ENCODE measurements at regions not wholly inside any gene's neighbourhood (a gene's known extent, or its start where the extent isn't known, plus 50 kb on each side); places are given as distances from the start of the nearest gene placed in this dataset.

- TF ChIP-seq, protein P1, sequence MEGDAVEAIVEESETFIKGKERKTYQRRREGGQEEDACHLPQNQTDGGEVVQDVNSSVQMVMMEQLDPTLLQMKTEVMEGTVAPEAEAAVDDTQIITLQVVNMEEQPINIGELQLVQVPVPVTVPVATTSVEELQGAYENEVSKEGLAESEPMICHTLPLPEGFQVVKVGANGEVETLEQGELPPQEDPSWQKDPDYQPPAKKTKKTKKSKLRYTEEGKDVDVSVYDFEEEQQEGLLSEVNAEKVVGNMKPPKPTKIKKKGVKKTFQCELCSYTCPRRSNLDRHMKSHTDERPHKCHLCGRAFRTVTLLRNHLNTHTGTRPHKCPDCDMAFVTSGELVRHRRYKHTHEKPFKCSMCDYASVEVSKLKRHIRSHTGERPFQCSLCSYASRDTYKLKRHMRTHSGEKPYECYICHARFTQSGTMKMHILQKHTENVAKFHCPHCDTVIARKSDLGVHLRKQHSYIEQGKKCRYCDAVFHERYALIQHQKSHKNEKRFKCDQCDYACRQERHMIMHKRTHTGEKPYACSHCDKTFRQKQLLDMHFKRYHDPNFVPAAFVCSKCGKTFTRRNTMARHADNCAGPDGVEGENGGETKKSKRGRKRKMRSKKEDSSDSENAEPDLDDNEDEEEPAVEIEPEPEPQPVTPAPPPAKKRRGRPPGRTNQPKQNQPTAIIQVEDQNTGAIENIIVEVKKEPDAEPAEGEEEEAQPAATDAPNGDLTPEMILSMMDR (IDR thresholded peaks at IDR 0.05) = no peak
- no peak for TF ChIP-seq POLR2A (IDR thresholded peaks at IDR 0.05)
Measured at GRCh38 chr2:18180912-18181311, 302.4 kb downstream of the KCNS3 start.
